Transverse colon (tissue), 4 donors: ENCODE measurements at regions not wholly inside any gene's neighbourhood (a gene's known extent, or its start where the extent isn't known, plus 50 kb on each side); places are given as distances from the start of the nearest gene placed in this dataset.
"Not testable (repeated sequence)": the region's sequence is repeated elsewhere in the genome, so short reads cannot be mapped to it uniquely, and the experiment has no call there.

Source experiments
- DNase-seq: peaks from one replicate; pipeline ENCODE4 v3.0.0-alpha.2; 2019
- H3K27ac ChIP-seq, 4 donors: fragments of 200-600 bp; sonication (generic); 2 replicates each; pipeline ENCODE4 v1.5.1; 2016 to 2018; ENCODE audit warnings: inconsistent platforms in 4 of 4
- H3K27me3 ChIP-seq: fragments of 200-600 bp; sonication (generic); 2 replicates; pipeline ENCODE4 v1.5.1; 2017; ENCODE audit warnings: inconsistent platforms
- H3K36me3 ChIP-seq, 4 donors: fragments of 200-600 bp; sonication (generic); 2 replicates each; pipeline ENCODE4 v1.5.1; 2017 to 2019; ENCODE audit warnings: inconsistent platforms in 4 of 4
- H3K4me1 ChIP-seq, 4 donors: fragments of 200-600 bp; sonication (generic); 2 replicates each; pipeline ENCODE4 v1.5.1; 2017 to 2020; ENCODE audit warnings: inconsistent platforms in 4 of 4
- H3K4me3 ChIP-seq, 4 donors: fragments of 200-600 bp; sonication (generic); 1 replicate in 1 of 4; 2 replicates in 3 of 4; pipeline versions ENCODE4 v1.5.1 to v1.6.1; 2017 to 2019; ENCODE audit warnings: inconsistent platforms in 4 of 4
- H3K9me3 ChIP-seq, 2 donors: fragments of 200-600 bp; sonication (generic); 2 replicates each; pipeline ENCODE4 v1.5.1; 2017 to 2019; ENCODE audit warnings: inconsistent platforms in 2 of 2
- EP300 ChIP-seq: sonication (generic); formaldehyde crosslinking; IDR thresholded peaks from one replicate; pipeline ENCODE4 v1.6.1; 2017; ENCODE audit warnings: antibody characterized with exemption, low read depth
- POLR2A ChIP-seq: fragments of 450-650 bp; IDR thresholded peaks from one replicate; pipeline ENCODE4 v1.6.1; 2016; ENCODE audit warnings: antibody characterized with exemption, mild to moderate bottlenecking, moderate library complexity
- POLR2AphosphoS5 ChIP-seq, 3 donors: sonication (generic); formaldehyde crosslinking; IDR thresholded peaks; one replicate each; pipeline ENCODE4 v1.6.1; 2016; ENCODE audit warnings: antibody characterized with exemption in 3 of 3
- WGBS, 2 donors: methylation state at CpG; one replicate each; pipeline ENCODE4 v1.1.5; 2018; ENCODE audit warnings: low coverage in 1 of 2; 5-methylcytosine and 5-hydroxymethylcytosine counted together
- in situ Hi-C, 4 donors: fragments of 200-750 bp; cut with MboI; loops; one replicate each; pipeline versions ENCODE4 v1.15.0 to v1.15.1; 2017; ENCODE audit warnings: low sequenced_read_pairs in 3 of 4, low pct_ligation_motif_present in 1 of 4, low pct_unique_long_range_greater_than_20kb in 1 of 4
- intact Hi-C: fragments of 100-400 bp; cut with DNase I; formaldehyde crosslinking; loops from one replicate; pipeline ENCODE4 v1.15.1; 2023; ENCODE audit warnings: low total_unique reads
- TF ChIP-seq, protein P1 (sequence below), 5 experiments: fragments of 200-600 bp in 3 of 5; fragments of 450-650 bp in 2 of 5; sonication (generic) in 3 of 5; IDR thresholded peaks; 1 replicate in 2 of 5; 2 replicates in 3 of 5; pipeline ENCODE4 v1.5.1; 2016 to 2017; ENCODE audit warnings: antibody characterized with exemption in 5 of 5, inconsistent platforms in 3 of 5, mild to moderate bottlenecking in 2 of 5, moderate library complexity in 1 of 5

- H3K27me3 ChIP-seq: no peaks in the 10 kb centered on the region
- TF ChIP-seq, protein P1, sequence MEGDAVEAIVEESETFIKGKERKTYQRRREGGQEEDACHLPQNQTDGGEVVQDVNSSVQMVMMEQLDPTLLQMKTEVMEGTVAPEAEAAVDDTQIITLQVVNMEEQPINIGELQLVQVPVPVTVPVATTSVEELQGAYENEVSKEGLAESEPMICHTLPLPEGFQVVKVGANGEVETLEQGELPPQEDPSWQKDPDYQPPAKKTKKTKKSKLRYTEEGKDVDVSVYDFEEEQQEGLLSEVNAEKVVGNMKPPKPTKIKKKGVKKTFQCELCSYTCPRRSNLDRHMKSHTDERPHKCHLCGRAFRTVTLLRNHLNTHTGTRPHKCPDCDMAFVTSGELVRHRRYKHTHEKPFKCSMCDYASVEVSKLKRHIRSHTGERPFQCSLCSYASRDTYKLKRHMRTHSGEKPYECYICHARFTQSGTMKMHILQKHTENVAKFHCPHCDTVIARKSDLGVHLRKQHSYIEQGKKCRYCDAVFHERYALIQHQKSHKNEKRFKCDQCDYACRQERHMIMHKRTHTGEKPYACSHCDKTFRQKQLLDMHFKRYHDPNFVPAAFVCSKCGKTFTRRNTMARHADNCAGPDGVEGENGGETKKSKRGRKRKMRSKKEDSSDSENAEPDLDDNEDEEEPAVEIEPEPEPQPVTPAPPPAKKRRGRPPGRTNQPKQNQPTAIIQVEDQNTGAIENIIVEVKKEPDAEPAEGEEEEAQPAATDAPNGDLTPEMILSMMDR (IDR thresholded peaks at IDR 0.05): no peak
- in situ Hi-C loops (no loop called here), intact Hi-C loops (no loop called here)
- DNase-seq: no peak
- H3K4me3 ChIP-seq: no peak overlapping the region
- H3K27ac ChIP-seq: no peak overlapping the region
- peaks cover 0 to 4% (median 0%) of the 10 kb centered on the region in 4 donors for H3K4me1 ChIP-seq
- H3K36me3 ChIP-seq: no peaks in the 10 kb centered on the region
- no peaks in the 10 kb centered on the region for H3K9me3 ChIP-seq
- 87 to 100% methylated on average over 1 to 5 of the region's 5 CpGs for WGBS, 2 donors
Observed at GRCh38 chr6:150494241-150494640, 105.4 kb upstream of the PLEKHG1 start.

GRCh38 chr6:150495126-150495525 is 104.6 kb upstream of the PLEKHG1 start:
- Histone ChIP-seq H3K9me3 (no peaks in the 10 kb centered on the region), H3K4me1 (peaks cover 0 to 4% (median 0%) of the 10 kb centered on the region in 4 donors), H3K27ac (no peak overlapping the region), H3K27me3 (no peaks in the 10 kb centered on the region), H3K4me3 (no peak overlapping the region), H3K36me3 (no peaks in the 10 kb centered on the region)
- in situ Hi-C loops: no loop called here
- TF ChIP-seq, protein P1 (IDR thresholded peaks at IDR 0.05): no peak
- no peak for TF ChIP-seq EP300
- TF ChIP-seq POLR2AphosphoS5 (IDR thresholded peaks at IDR 0.05): no peak
- TF ChIP-seq POLR2A: no peak
- 86 to 100% methylated on average over 1 of the region's 1 CpG for WGBS, 2 donors
- intact Hi-C loops: no loop called here
- no peak for DNase-seq

DNA sequence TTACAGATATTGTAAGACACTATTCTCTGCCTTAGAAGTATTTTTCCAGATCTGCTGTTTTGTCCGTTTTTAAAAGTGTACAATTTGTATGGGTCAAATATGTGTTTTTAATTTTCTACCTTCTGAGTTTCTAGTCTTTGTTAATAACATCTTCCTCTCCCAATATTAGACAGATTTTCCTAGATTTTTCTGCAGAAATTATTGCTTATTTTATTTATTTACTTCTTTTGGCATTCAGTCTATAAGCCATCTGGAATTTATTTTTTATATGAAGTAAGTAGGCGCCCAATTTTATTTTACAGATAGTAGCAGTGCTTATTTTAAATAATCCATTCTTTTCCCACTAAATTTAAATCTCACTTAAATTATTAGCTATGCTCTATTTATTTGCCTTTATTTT is 103.1 kb upstream of the PLEKHG1 start:
- TF ChIP-seq POLR2AphosphoS5 (IDR thresholded peaks at IDR 0.05) (no peak), EP300 (no peak), POLR2A (no peak)
- TF ChIP-seq, protein P1 (IDR thresholded peaks at IDR 0.05): no peak
- no peaks in the 10 kb centered on the region for H3K9me3 ChIP-seq
- no peak overlapping the region for H3K27ac ChIP-seq
- WGBS, 2 donors: 88 to 95% methylated on average over 2 of the region's 2 CpGs
- H3K36me3 ChIP-seq: no peaks in the 10 kb centered on the region
- peaks cover 0 to 2% (median 0%) of the 10 kb centered on the region in 4 donors for H3K4me1 ChIP-seq
- H3K4me3 ChIP-seq: no peak overlapping the region
- in situ Hi-C loops (no loop called here), intact Hi-C loops (no loop called here)
- DNase-seq: no peak
- no peaks in the 10 kb centered on the region for H3K27me3 ChIP-seq

DNA sequence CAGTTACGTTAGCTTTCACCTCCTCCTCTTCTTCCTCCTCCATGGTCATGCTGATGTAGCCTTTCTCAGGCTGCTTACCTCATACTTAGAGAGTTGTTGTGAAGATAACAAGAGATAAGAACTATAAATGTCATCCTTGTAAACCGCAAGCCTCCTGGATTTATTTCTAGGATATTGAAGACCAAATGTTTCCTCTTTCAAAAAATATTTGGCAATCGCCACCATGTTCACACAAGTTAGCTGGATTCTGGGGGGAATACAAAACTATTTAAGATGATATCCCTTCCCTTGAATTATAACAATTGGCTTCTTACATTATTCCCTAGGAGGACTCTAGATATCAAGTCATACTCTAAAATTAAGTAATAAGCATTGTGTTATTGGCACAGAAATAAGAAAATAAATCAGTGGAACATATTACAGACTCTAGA is 99.8 kb upstream of the PLEKHG1 start:
- Histone ChIP-seq H3K4me1 (no peaks in the 10 kb centered on the region), H3K36me3 (no peaks in the 10 kb centered on the region), H3K27ac (no peak overlapping the region), H3K9me3 (no peaks in the 10 kb centered on the region), H3K4me3 (no peak overlapping the region), H3K27me3 (no peaks in the 10 kb centered on the region)
- intact Hi-C loops (no loop called here), in situ Hi-C loops (no loop called here)
- WGBS, 2 donors: 71 to 88% methylated on average over 3 of the region's 3 CpGs
- no peak for TF ChIP-seq POLR2AphosphoS5 (IDR thresholded peaks at IDR 0.05)
- TF ChIP-seq, protein P1 (IDR thresholded peaks at IDR 0.05): no peak
- TF ChIP-seq EP300: no peak
- TF ChIP-seq POLR2A: no peak
- no peak for DNase-seq

DNA sequence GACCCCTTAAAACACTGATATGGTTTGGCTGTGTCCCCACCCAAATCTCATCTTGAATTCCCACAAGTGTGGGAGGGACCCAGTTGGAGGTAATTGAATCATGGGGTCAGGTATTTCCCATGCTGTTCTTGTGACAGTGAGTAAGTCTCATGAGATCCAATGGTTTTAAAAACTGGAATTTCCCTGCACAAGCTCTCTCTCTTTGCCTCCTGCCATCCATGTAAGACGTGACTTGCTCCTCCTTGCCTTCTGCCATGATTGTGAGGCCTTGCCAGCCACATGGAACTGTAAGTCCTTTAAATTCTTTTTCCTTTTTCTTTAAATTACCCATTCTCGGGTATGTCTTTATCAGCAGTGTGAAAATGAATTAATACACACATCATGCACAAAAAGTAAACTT is 99.1 kb upstream of the PLEKHG1 start:
- H3K27me3 ChIP-seq, H3K27ac ChIP-seq, DNase-seq, H3K4me1 ChIP-seq, H3K9me3 ChIP-seq, in situ Hi-C loops, H3K4me3 ChIP-seq, H3K36me3 ChIP-seq, intact Hi-C loops: not testable (repeated sequence)
- 41 to 82% methylated on average over 2 of the region's 2 CpGs for WGBS, 2 donors
